Umbilical cord (tissue), 1 donor: ENCODE measurements at regions not wholly inside any gene's neighbourhood (a gene's known extent, or its start where the extent isn't known, plus 50 kb on each side); places are given as distances from the start of the nearest gene placed in this dataset.

Experiments used
- DNase-seq: peaks from one replicate; pipeline ENCODE4 v3.0.0-alpha.2; 2015; ENCODE audit warnings: low spot score

GRCh38 chr10:1960982-1961381 lies 223.7 kb upstream of the ADARB2 start:
- DNase-seq: no peak

GRCh38 chr10:1957057-1957456 lies 219.7 kb upstream of the ADARB2 start:
- DNase-seq: no peak

- no peak for DNase-seq
Measured at GRCh38 chr10:1954300-1954699, 217.0 kb upstream of the ADARB2 start.

GRCh38 chr10:1952126-1953095 lies 215.1 kb upstream of the ADARB2 start:
- DNase-seq: no peak

DNA sequence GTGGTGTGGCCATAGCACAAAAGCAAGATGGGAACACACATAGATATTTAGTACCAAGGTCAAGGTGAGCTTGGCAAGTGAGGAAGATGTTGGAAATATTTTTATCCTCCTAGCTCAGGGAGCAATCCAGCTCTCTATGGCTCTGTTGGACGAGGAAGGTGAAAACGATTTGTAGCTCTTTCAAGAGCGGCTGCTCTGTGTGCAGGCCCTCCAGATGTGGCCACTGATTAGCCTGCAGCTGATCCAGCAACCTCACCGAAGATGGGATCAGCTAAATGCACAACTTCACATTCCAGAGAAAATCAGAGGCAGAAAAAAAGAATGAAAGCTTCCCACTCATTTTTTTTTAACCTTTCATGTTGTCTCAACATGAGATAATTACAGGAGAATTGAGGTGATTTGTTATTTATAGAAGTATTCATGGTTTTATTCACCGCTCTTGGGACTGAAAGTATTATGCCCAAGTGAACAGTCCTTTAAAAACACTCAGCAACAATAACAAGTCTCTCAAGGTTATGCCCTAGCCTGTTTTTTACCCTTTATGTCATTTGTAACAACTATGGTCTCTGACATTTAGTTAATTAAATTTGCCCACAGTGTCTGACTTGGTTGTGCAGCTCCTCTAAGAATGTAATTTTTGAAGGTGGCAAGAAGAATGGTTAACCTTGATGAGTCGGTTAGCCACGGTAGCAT lies 213.6 kb upstream of the ADARB2 start:
- no peak for DNase-seq

DNA sequence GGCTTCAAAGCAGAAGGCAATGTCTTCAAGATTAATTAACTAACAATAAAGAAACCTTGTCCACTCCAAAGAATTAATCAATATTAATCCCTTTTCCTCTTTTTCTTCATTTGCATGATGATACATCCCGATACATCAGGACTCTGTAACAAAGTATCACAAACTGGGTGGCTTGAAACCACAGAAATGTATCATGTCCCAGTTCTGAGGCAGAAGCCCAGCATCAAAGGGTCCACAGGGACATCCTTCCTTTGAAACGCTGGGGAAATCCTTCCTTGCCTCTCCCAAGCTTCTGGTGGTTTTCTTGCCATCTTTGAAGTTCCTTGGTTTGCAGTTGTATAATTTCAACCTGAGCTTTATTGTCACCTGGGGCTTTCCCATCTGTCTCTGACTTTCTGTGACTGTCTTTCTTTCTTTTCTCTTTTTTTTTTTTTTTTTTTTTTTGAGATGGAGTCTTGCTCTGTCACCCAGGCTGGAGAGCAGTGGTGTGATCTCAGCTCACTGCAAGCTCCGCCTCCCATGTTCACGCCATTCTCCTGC lies 210.2 kb upstream of the ADARB2 start:
- DNase-seq: no peak

DNA sequence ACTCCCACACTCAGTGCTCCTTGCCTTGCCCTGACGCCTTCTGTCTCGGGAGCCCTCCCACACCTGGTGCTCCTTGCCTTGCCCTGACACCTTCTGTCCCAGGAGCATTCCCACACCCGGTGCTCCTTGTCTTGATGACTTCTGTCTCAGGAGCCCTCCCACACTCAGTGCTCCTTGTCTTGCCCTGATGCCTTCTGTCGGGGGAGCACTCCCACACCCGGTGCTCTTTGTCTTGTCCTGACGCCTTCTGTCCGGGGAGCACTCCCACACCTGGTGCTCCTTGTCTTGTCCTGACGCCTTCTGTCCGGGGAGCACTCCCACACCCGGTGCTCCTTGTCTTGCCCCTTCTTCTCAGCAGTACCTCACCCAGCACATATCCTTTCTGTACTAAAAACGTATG lies 207.2 kb upstream of the ADARB2 start:
- DNase-seq: no peak

DNA sequence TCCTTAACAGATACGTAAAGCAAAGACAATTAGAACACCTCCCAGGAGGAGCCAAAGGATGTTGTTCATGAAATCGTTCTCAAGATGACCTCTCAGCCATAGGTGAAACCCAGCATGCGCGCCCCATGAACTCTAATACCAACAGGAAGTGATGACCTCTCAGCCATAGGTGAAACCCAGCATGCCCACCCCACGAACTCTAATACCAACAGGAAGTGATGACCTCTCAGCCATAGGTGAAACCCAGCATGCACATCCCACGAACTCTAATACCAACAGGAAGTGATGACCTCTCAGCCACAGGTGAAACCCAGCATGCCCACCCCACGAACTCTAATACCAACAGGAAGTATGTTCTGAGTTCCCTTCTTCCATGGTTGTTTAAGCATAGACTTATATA lies 205.2 kb upstream of the ADARB2 start:
- no peak for DNase-seq

GRCh38 chr10:1939016-1939415 lies 201.7 kb upstream of the ADARB2 start:
- DNase-seq: no peak

DNA sequence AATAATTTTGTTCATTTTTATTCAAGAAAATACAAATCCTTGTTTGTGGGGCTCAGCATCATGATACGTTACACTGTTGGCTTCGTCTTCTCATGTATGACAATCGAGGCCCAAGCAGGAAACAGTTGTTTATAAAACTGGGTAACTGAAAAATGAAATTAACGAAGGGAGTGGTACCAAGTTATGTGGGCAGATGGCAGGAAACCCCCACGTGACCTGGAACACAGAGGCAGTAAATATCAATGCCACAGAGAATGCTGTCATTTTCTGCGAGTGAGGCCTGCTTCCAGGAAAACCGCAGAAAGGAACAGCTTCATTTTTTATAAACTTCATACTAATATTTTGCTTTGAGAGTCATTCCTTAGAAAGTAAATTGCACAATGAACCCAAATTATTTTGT lies 201.0 kb upstream of the ADARB2 start:
- DNase-seq: no peak

- no peak for DNase-seq
Measured at GRCh38 chr10:1935912-1936311, 198.6 kb upstream of the ADARB2 start.

- DNase-seq: no peak
Measured at GRCh38 chr10:1933215-1933614, 195.9 kb upstream of the ADARB2 start.

DNA sequence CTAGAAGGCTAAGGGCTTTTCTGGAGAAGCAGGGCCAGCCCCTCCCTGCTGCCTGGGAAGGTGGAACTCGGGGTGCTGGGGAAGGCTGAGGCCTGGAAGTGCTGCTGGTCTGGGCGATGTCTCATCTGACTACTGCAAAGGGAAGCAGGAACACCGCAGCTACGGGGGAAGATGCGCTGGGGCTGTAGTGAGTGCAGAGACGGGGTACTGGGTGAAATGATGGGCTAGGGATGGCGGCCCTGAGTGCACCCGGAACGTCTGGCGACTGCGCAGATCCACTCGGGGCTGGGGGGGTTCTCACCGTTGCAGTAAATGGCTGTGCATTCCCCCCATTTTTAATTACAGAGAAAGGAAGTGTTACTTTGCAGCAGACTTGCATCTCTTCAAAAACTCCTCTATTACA lies 195.4 kb upstream of the ADARB2 start:
- DNase-seq: no peak

DNA sequence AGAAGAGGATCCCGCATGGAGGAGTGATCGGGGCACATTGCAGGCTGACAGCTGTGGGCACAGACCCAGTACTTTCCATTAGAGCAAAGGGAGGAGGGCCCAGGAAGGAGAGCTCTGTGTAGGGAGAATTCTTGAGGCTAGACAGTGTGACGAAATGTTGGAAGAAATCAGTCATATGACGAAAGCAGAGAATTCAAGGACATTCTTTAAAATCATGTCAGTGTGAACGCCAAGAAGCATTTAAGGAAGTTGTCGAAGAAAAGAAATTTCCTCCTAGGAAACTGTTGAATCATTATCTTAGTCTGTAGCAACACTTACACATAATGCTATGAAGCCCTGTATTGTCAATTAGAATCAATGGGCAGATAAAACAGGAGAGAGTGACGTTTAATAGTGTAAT lies 191.3 kb upstream of the ADARB2 start:
- DNase-seq: no peak

DNA sequence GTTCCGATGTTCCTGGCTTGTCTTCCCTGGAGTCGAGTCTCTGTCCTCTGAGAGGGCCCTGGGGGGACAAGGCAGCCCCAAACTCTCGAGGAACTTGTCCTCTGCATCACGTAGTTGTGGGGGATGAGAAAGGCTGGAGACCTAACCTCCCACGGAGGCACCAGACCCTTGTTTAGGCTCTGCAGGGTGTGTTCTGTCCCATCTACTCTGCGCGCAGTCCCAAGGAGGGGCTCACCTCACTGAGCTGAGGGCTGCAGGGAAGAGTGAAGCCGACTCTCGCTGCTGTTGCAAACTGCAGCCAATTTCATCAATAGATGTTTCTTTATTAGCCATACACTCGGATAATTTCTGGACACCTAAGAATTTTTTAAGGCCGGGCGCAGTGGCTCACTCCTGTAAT lies 186.7 kb upstream of the ADARB2 start:
- no peak for DNase-seq

- no peak for DNase-seq
Measured at GRCh38 chr10:1923586-1923985, 186.3 kb upstream of the ADARB2 start.

- DNase-seq: no peak
Measured at GRCh38 chr10:1920941-1921340, 183.6 kb upstream of the ADARB2 start.

DNA sequence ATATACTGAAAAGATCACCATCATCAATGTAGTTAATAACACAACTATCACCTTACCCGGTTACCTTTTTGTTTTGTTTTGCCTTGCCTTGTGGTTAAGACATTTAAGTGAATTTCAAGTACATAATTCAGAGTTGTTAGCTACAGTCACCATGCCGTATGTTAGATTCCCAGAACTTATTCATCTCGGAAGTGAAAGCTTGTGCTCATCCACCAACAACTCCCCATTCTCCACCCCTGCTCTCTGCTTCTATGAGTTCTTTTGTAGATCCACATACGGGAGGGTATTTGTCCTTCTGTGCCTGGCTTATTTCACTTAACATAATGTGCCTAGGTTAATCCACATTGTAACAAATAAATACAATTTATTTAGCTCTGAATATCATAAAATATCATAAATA lies 182.8 kb upstream of the ADARB2 start:
- DNase-seq: no peak

- DNase-seq: no peak
Measured at GRCh38 chr10:1911771-1912170, 174.4 kb upstream of the ADARB2 start.

DNA sequence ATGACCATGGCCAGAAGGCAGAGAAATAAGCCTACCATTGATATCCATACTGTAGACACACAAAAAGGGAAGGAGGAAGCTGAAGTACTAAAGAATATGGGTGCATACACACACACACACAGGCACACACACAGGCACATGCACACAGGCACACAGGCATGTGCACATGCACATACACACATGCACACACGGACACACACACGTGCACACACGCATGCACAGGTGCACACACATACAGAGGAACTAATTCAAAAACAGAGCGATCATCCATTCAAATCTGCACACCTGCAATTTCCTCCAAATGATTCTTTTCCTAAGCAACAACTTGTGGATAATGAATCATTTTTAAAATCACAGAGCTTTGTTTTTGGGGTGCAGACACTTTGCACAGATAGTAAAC lies 166.7 kb upstream of the ADARB2 start:
- DNase-seq: no peak

- DNase-seq: no peak
Measured at GRCh38 chr10:1896153-1896552, 158.8 kb upstream of the ADARB2 start.

- no peak for DNase-seq
Measured at GRCh38 chr10:1895691-1896090, 158.4 kb upstream of the ADARB2 start.

- no peak for DNase-seq
Measured at GRCh38 chr10:1894912-1895311, 157.6 kb upstream of the ADARB2 start.
